ENCODE measurements at regions not wholly inside any gene's neighbourhood (a gene's known extent, or its start where the extent isn't known, plus 50 kb on each side); places are given as distances from the start of the nearest gene placed in this dataset.

- TF ChIP-seq CTCF (IDR thresholded peaks at IDR 0.05) (no peak), POLR2A (IDR thresholded peaks at IDR 0.05) (no peak), POLR2AphosphoS5 (IDR thresholded peaks at IDR 0.05) (no peak), EP300 (IDR thresholded peaks at IDR 0.05) (no peak)
- Histone ChIP-seq H3K4me1 (peaks cover 0 to 4% (median 0%) of the 10 kb centered on the region in 4 donors), H3K9me3 (no peaks in the 10 kb centered on the region), H3K4me3 (no peak overlapping the region), H3K27ac (no peak overlapping the region), H3K36me3 (no peaks in the 10 kb centered on the region), H3K27me3 (no peaks in the 10 kb centered on the region)
- 52 to 54% methylated on average over 7 of the region's 7 CpGs for WGBS, 2 donors
- ATAC-seq (ENCODE audit: low FRiP score in 2 of 2) (no peak), DNase-seq (no peak)
Measured at GRCh38 chrX:2552621-2553201, 51.9 kb upstream of the DHRSX start.

DNA sequence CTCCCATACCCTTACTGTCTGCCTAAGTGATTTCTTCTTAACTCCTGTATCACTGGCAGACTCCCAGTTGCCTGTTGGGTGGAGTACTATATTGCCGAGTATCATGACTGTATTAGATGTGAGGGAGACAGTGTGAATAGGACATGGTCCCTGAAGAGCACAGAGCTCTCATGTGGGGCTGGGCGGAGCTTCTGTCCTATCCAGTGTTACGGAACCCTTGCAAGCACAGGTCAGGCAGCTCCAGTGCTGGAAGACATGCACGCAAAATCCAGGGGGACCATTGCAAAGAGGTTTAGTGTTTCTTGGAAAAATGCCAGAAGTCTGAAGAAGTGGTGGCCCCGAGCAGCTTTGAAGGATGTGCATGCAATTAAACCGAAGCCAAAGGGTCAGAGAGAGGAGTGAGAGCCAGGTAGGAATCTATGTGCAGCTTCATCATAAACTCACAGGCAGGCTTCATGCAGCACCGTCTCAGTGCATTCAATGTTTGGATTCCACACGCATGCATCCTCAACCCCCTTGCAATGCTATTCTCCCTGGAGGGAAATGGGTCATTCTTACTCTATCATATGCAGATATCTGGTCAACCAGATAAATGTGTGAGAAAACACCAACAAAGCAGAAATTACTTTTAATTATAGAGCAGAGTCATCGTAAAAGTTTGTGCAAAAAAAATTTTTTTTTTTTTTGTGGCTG, 49.7 kb upstream of the DHRSX start:
- Histone ChIP-seq H3K4me3 (peak overlapping the region in 1 of 4 donors; percentile 18), H3K27ac (no peak overlapping the region), H3K36me3 (no peaks in the 10 kb centered on the region), H3K27me3 (no peaks in the 10 kb centered on the region), H3K9me3 (no peaks in the 10 kb centered on the region), H3K4me1 (peaks cover 0 to 4% (median 0%) of the 10 kb centered on the region in 4 donors)
- ATAC-seq (ENCODE audit: low FRiP score in 2 of 2) (no peak), DNase-seq (no peak)
- TF ChIP-seq POLR2AphosphoS5 (IDR thresholded peaks at IDR 0.05) (no peak), CTCF (IDR thresholded peaks at IDR 0.05) (no peak), EP300 (IDR thresholded peaks at IDR 0.05) (no peak), POLR2A (IDR thresholded peaks at IDR 0.05) (no peak)
- 37 to 60% methylated on average over 8 to 9 of the region's 9 CpGs for WGBS, 2 donors

Small RNAs in the stretch of these regions (small RNA-seq; reads per million reads assigned to genes)
- gene MIR6089 = 0 reads per million in 4 donors
